ENCODE measurements at regions not wholly inside any gene's neighbourhood (a gene's known extent, or its start where the extent isn't known, plus 50 kb on each side); places are given as distances from the start of the nearest gene placed in this dataset.

- Histone ChIP-seq H2AFZ (ENCODE audit: low read length) (no peak overlapping the region), H3K79me2 (ENCODE audit: insufficient read depth, low read depth, low read length) (no peaks in the 10 kb centered on the region), H4K20me1 (ENCODE audit: insufficient read depth, low read length) (no peaks in the 10 kb centered on the region), H3K4me1 (ENCODE audit: insufficient read depth, low read length, poor library complexity, severe bottlenecking) (no peaks in the 10 kb centered on the region), H3K36me3 (ENCODE audit: insufficient read depth, low read length) (no peaks in the 10 kb centered on the region), H3K4me3 (ENCODE audit: low read depth, low read length, poor library complexity, severe bottlenecking) (no peak overlapping the region), H3K27ac (ENCODE audit: low read depth, low read length, poor library complexity, severe bottlenecking) (no peak overlapping the region), H3K9me2 (ENCODE audit: insufficient read depth, low read length) (no peaks in the 10 kb centered on the region), H3K9me3 (ENCODE audit: low read length) (no peaks in the 10 kb centered on the region), H3K4me2 (ENCODE audit: low read length) (no peak overlapping the region)
- BruUV-seq (replicated peaks), result no TSS peak
- POLR2A ChIA-PET, result interaction anchor here (0.7 to 1.3 kb wide), 2 partner anchors 15 to 22 kb away, joined by 3 read pairs; no protein-coding TSS in a partner anchor
- DNase-seq (ENCODE audit: low spot score), result no peak
- CTCF ChIA-PET (ENCODE audit: unreplicated experiment), result no interaction called here
- intact Hi-C loops (cut with micrococcal nuclease; ENCODE audit: unreplicated experiment), result no loop called here
- TF ChIP-seq CTCF (conservative IDR thresholded peaks at IDR 0.05; ENCODE audit: low read length) (no peak), EZH2phosphoT487 (IDR thresholded peaks at IDR 0.05; ENCODE audit: borderline replicate concordance, low read depth, low read length) (no peak)
Observed at GRCh38 chr10:89887406-89887805, 186.0 kb downstream of the KIF20B start.

- Histone ChIP-seq H3K9me3 (ENCODE audit: low read length) (no peaks in the 10 kb centered on the region), H4K20me1 (ENCODE audit: insufficient read depth, low read length) (no peaks in the 10 kb centered on the region), H3K27ac (ENCODE audit: low read depth, low read length, poor library complexity, severe bottlenecking) (no peak overlapping the region), H3K4me2 (ENCODE audit: low read length) (no peak overlapping the region), H3K4me1 (ENCODE audit: insufficient read depth, low read length, poor library complexity, severe bottlenecking) (no peaks in the 10 kb centered on the region), H3K9me2 (ENCODE audit: insufficient read depth, low read length) (no peaks in the 10 kb centered on the region), H3K36me3 (ENCODE audit: insufficient read depth, low read length) (no peaks in the 10 kb centered on the region), H3K4me3 (ENCODE audit: low read depth, low read length, poor library complexity, severe bottlenecking) (no peak overlapping the region), H3K79me2 (ENCODE audit: insufficient read depth, low read depth, low read length) (no peaks in the 10 kb centered on the region), H2AFZ (ENCODE audit: low read length) (no peak overlapping the region)
- intact Hi-C loops (cut with micrococcal nuclease; ENCODE audit: unreplicated experiment), result no loop called here
- ChIA-PET CTCF (ENCODE audit: unreplicated experiment) (no interaction called here), POLR2A (interaction anchor here (0.6 to 1.3 kb wide), 3 partner anchors 16 to 697 kb away, joined by 3 read pairs; no protein-coding TSS in a partner anchor)
- TF ChIP-seq EZH2phosphoT487 (IDR thresholded peaks at IDR 0.05; ENCODE audit: borderline replicate concordance, low read depth, low read length) (no peak), CTCF (conservative IDR thresholded peaks at IDR 0.05; ENCODE audit: low read length) (no peak)
- no TSS peak for BruUV-seq (replicated peaks)
- no peak for DNase-seq (ENCODE audit: low spot score)
Observed at GRCh38 chr10:89887830-89888229, 186.4 kb downstream of the KIF20B start.

GRCh38 chr10:89888321-89889070 lies 187.1 kb downstream of the KIF20B start:
- Histone ChIP-seq H3K9me2 (ENCODE audit: insufficient read depth, low read length) (no peaks in the 10 kb centered on the region), H2AFZ (ENCODE audit: low read length) (no peak overlapping the region), H3K79me2 (ENCODE audit: insufficient read depth, low read depth, low read length) (no peaks in the 10 kb centered on the region), H3K36me3 (ENCODE audit: insufficient read depth, low read length) (no peaks in the 10 kb centered on the region), H3K4me3 (ENCODE audit: low read depth, low read length, poor library complexity, severe bottlenecking) (no peak overlapping the region), H3K9me3 (ENCODE audit: low read length) (no peaks in the 10 kb centered on the region), H3K4me1 (ENCODE audit: insufficient read depth, low read length, poor library complexity, severe bottlenecking) (no peaks in the 10 kb centered on the region), H4K20me1 (ENCODE audit: insufficient read depth, low read length) (no peaks in the 10 kb centered on the region), H3K4me2 (ENCODE audit: low read length) (no peak overlapping the region; the same call in 1 of the 2 replicates), H3K27ac (ENCODE audit: low read depth, low read length, poor library complexity, severe bottlenecking) (no peak overlapping the region)
- CTCF ChIA-PET (ENCODE audit: unreplicated experiment), result no interaction called here
- BruUV-seq (replicated peaks), result no TSS peak
- intact Hi-C loops (cut with micrococcal nuclease; ENCODE audit: unreplicated experiment), result no loop called here
- POLR2A ChIA-PET, result interaction anchor here (0.6 to 1.3 kb wide), 3 partner anchors 16 to 696 kb away, joined by 3 read pairs; no protein-coding TSS in a partner anchor
- DNase-seq (ENCODE audit: low spot score), result peak; percentile 35
- TF ChIP-seq CTCF (conservative IDR thresholded peaks at IDR 0.05; ENCODE audit: low read length), result no peak
- no peak for TF ChIP-seq EZH2phosphoT487 (IDR thresholded peaks at IDR 0.05; ENCODE audit: borderline replicate concordance, low read depth, low read length)

All from OCI-LY7 (cell line).